B cell (primary cell): ENCODE measurements at regions not wholly inside any gene's neighbourhood (a gene's known extent, or its start where the extent isn't known, plus 50 kb on each side); places are given as distances from the start of the nearest gene placed in this dataset.

Experiments
- EZH2 ChIP-seq: IDR thresholded peaks from 2 replicates; pipeline ENCODE4 v1.6.1; 2012; ENCODE audit warnings: borderline replicate concordance, low read depth, mild to moderate bottlenecking, moderate library complexity, low read length; ENCODE audit not compliant: insufficient read depth, poor library complexity, severe bottlenecking
- TF ChIP-seq, protein P1 (sequence below): fragments of 200-600 bp; IDR thresholded peaks from one replicate; pipeline ENCODE4 v1.8.0; 2022; ENCODE audit warnings: antibody characterized with exemption, mild to moderate bottlenecking

DNA sequence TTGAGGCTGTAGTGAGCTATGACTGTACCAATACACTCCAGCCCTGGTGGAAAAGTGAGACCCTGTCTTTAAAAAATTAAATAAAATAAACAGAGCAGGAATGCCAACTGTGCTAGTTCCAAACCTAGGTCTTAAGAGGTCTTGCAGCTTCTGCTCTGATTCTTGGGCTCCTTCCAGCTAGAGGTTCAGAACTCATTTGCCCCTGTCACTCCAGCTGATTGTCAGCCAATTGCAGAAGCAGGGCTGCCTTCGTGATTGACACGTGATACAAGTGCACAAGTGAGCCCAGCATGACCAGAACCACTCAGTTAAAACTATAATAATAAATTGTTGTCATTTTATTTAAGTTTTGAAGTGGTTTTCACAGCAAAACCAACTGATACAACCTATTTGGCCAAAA is 298.4 kb downstream of the USP25 start:
- TF ChIP-seq, protein P1, sequence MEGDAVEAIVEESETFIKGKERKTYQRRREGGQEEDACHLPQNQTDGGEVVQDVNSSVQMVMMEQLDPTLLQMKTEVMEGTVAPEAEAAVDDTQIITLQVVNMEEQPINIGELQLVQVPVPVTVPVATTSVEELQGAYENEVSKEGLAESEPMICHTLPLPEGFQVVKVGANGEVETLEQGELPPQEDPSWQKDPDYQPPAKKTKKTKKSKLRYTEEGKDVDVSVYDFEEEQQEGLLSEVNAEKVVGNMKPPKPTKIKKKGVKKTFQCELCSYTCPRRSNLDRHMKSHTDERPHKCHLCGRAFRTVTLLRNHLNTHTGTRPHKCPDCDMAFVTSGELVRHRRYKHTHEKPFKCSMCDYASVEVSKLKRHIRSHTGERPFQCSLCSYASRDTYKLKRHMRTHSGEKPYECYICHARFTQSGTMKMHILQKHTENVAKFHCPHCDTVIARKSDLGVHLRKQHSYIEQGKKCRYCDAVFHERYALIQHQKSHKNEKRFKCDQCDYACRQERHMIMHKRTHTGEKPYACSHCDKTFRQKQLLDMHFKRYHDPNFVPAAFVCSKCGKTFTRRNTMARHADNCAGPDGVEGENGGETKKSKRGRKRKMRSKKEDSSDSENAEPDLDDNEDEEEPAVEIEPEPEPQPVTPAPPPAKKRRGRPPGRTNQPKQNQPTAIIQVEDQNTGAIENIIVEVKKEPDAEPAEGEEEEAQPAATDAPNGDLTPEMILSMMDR: no peak
- TF ChIP-seq EZH2: no peak
